Right hindlimb (tissue), 1 donor: ENCODE measurements at regions not wholly inside any gene's neighbourhood (a gene's known extent, or its start where the extent isn't known, plus 50 kb on each side); places are given as distances from the start of the nearest gene placed in this dataset.

Experiments used
- DNase-seq: peaks from one replicate; pipeline ENCODE4 v3.0.0-alpha.2; 2018

DNA sequence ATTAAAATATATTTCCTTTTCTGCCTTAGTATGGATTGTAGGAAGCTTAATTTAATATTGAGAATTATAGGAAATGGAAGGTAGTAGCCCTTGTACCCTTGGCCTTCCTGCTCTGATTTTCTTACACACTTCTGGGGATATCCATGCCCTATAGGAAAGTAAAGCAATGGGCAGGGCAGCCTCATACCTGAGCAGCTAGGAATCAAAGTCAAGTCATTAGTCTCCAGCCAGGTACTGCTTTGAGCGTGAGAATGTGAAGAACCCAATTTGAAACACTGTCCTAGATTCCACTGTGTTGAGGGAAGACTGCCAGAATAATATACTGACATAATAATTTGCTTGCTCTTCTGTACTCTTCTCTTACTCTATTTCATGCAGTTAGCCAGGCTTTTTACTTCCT lies 51.0 kb upstream of the L3MBTL3 start:
- DNase-seq, result no peak

DNA sequence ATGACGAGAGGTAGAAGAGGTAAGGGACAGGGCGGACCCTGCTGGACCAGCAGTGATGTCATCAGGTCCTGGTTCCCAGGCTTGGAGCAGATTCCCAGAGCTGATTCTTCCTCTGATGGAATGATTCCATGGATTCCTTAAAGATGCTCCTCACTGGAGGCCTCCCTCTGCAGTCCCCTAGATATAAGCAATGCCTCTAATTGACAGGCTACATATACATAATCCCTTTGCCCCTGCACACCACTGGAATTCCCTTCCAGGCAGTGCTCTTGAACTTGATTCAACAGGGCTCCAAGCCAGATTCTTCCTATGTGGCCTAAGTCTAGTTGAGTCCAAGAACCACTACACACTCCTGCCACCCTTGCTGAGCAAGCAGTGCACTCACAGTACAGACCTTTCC lies 52.3 kb upstream of the L3MBTL3 start:
- DNase-seq, result no peak

DNA sequence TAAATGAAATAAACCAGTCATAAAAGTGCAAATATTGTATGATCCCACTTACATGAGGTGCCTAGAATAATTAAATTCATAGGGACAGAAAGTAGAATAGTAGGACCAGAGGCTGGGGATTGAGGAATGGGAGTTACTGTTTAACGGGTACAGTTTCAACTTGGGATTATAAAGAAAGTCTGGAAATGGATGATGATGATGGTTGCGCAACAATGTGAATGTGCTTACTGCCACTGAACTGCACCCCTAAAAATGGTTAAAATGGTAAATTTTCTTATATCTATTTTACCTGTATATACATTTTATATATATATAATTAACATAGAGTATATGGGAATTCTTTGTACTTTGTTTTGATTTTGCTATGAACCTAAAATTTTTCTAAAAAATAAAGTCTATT lies 53.3 kb upstream of the L3MBTL3 start:
- no peak for DNase-seq

DNA sequence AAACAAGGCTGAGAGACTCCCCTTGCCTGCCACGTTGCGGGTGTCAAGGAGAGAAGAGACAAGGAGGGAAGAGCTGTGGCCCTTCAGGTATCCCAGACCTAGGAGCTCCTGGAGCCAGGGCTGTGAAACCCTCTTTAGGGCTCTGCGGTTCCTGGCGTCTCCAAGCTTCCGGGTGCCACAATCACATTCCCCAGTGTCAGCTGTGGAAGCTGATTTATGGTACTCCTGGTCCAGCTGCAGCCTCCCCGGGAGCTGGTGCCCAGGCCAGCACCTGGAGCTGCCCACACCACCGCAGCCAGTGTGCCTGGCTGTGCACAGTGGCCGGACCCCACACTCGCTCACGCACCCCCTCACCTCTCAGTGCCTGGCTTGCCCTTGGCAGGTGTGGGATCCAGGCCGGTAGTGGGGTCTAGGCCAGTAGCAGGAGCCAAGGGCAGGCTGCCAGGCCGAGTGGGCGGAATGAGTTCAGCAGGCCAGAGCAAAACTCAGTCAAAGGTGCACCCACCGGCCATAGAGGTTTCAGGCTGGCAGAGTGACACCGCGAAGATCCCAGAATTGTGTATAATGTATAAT lies 58.9 kb upstream of the L3MBTL3 start:
- DNase-seq, result no peak

DNA sequence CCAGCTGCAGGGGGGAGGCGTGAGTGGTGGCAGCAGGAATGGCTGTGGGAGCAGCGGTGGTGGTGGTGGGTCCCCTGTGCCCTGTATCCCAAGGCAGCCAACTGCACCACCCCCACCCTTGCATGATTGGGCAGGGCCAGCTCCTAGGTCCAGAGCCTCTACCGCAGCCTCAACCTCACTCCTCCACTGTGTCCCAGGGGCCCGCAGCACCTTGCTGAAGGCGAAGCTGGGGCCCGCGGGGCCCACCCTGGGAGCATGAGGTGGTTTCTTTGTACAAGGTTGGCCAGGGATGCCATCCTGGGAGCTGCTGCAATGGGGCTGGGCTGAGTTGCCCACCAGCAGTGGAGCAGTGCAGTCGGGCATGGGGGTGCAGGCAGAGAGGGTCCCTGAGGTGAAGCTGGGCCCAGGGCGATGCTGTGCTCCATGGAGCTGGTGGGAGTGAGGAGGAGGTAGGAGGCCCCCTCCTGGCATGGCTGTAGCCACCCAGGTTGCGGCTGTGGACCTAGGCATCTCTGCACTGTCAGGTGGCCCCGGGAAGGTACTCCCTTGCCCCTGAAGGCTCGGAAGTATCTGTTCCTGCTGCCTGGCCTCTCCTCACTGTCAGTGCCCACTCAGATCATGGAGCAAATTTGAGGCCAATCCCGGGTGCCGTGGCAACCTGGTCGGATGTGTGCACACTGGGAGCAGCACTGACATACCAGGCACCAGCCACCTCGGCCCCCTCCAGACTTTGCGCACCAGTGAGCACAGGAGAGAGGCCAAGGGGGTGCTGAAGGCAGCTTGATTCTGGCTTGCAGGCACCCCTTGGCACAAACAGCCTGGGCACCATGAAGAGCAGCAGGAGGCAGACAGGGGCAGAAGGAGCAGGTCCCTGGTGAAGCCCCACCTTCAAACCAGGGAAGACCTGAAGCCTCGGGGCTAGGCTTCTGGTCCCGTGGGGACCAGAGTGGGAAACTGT lies 60.2 kb upstream of the L3MBTL3 start:
- no peak for DNase-seq

DNA sequence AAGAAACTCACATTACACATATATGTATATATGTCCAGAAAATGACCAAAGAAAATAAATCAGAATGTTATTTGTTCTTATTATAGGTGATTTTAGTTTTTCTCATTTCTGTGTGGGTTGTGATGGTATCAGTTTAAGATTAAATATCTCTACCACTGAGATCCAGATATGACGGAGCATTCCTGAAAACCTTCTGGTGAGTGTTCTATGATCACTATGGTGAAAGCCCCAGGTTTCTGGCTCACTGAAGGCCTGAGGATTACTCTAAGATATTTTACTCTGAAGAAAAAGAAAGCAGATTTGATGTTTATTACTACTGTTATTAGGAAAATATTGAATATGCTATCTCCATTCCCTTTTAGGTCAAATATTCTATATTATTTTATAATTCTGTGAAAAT lies 62.8 kb upstream of the L3MBTL3 start:
- DNase-seq, result no peak

DNA sequence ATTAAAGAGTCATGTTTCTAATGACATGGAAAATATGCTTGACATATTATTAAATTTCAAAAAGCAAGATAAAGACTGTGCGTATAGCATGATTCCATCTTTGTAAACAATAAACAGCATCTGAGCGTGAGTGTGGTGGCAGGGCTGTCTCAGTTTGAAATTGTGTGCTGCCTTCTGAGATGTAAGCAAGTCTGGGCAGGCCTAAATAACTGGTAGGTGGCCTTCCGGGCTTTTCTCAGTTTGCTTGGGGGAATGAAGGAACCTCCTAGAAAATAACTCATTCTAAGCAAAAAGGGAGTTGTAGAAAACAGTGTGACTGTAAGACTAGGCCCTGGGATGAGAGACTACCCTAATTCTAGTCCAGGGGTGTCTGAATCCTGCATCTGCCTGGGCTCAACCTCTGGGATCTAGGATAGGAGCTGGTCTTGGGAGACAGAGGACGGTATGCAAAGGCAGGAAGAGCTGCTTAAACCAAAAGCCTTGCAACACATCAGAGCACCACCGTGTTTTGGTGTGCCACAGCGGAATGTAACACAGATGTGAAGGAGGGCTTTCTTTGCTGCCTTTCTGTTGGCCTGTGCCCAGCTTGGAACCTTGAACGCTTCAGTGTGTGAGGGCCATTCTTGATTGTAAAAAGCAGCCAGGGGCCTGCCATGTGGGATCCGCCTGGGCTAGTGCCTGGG lies 63.5 kb upstream of the L3MBTL3 start:
- DNase-seq, result no peak

DNA sequence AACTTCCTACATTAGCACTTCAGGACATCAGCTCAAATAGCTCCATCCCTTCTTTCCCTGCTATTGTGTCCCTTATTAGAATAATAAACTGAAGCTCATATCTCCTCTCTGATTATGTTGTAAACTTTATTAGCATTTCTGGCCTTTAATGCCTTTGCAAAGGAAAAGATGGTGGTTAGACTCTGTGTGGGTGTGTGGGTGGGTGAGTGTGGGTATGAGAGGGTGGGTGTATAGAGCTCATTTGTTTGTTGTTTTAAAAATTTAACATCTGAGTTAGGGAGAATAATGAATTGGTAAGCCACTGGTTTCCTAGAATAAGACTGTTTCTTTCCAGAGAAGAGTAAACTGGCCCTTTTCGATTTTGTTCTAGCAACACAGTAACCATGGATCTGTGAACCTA lies 70.6 kb upstream of the L3MBTL3 start:
- DNase-seq, result no peak

DNA sequence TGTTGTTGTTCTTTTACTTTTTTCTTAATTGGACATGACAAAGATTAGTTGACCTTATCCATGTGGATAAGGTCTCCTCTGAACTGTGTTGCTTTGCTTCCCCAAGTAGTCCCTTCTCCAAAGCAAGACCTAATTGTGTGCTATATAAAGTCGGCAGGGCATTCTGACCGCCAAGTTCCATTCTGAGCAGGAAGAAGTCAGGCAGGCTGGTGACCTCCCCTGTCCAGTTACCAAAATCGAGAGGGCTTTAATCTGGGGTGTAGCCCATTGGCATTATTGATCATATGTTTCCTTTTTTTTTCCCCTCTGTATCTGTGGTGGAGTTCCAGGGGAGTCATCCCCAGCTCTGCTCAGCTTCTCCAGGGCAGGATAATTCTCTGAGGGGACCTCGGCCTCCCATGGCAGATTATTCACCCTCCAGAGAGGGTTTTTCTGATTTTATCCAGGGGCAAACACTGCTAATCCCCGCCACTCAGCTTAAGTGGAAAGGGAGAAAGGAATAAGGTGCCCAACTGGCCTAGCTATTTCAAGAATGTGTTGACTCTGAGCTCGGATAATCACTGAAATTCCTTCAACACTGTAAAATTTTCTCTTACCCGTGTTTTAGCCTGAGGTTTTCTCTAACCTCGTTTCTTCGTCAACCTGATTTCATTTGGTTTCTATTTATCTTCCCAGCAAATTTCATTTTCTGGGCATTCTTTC lies 71.8 kb upstream of the L3MBTL3 start:
- no peak for DNase-seq

DNA sequence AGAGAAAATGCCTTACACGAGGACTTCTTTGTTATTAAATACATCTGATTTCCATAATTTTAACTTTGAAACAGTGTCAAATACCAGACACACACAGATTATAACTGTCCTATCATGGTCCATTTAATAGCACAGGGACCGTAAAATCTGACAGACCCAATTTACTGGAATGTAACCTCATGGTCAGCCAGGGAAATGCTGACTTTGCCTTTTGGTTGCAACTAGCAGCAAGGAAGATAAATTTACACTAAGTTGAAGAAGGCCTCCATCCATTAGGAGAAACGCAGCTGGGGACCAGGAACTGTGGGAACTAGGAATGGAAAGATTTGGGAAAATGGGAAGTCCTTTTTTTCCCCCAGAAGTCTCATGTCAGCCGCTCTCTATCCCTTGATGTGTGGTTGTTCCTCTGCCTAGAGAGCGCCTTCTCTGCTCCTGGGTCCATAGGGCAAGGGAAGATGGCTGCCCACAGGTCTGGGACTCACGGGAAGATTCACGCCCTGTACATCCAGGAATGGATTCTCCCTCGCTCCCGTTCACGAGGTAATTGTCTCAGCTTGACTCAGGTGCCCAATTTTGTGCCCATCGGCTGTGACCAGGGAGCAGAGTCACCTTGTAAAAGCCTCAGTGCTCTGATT lies 74.6 kb upstream of the L3MBTL3 start:
- DNase-seq, result no peak

DNA sequence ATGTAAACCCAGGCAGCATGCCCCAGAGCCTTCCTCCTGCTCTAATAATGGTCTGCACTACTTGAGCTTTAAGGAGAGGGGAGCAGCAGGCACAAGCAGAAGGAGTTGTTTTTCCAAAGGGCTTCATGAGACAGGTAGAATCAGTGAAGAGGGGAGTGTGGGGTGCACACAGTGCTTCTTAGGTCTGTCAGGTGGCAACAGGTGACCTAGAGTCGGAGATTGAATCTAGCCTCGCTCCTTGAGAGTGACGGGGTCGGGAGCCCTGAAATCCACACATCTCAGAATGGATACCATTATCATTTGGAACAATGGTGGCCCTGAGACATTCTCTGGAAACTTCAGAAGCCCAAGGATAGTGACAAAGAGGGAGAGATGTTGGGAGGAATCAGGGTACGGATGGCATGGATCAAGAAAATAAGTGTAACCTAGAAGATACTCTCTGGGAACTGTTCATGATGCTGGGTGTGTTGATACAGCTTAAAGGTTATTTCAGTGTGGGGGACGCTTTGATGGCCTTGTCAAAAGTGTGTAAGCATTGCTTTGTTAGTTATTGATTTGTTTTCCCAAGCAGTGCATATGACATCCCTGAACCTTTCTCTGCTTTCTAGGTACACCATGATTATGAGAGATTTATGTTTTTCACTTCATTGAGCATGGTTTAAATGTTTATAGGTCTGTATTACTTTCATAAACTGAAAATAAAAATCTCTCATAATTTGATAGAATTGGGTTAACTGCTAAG lies 77.8 kb upstream of the L3MBTL3 start:
- no peak for DNase-seq

DNA sequence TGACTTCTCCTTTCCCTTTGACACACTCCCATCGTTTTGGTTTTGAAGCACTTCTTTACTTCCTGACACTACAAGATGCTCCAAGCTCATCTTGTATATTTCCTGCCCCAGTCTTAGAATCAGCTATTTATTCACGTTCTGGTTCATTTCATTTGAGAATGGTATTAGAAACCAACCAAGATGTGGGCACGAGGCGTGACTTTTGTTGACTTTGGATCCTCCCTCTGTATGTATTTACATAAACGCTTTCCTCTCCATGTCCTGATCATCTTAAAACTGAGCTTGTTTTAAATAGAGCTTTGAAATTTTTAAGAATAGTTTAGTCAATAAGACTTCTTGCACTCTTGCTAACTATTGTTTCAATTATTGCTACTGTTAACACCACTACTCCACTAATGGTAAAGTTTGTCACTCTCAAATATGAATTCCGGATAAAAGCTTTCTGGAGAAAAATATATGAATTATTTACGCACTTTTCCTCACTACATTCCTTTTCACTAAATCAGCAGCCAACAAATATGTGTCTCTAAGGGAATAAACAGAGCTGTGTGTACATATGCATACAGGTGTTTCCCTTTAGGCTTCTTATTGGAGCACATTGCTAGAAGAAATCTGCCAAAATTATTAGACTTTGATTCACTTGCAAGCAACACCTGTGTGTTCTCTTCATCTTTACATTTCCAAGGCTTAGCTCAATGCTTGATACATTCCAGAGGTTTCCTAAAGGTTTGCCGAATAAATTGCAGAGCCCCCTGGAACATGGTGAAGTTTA lies 77.3 kb upstream of the TMEM244 start:
- no peak for DNase-seq

DNA sequence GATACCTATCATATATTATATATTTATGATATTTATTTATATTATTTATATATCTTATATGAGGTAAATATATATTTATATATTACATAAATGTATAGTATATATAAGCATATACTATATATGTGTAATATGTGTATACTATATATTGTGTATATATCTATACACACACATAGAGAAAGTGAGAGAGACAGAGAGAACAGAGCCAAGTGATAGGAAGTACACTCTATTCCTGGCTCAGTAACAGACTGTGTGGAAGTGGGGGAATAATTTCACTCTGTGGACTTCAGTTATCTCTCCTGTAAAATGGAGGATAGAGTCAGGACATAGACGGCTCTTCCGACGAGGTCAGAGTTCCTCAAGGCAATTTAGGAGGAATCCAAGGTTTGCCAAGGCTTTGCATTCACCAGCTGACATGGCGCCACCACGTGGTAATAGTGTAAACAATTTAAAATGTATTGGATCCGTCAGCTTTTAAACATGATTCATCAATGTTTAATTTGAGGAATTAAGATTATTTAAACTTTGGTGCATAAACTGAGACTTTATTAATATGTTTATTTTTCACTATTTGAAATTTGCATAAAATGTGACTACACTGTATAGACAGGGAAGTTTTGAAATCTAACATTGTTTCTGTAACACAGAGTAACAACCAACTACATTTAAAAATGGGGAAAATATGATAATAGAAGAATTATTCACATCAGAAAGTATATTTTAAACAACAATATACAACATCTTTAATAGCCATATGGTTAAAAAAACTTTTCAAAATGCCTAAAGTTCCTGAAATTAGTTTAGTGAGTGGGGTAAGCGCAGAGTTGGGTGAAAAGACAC lies 75.4 kb upstream of the TMEM244 start:
- peak; percentile 35 for DNase-seq

DNA sequence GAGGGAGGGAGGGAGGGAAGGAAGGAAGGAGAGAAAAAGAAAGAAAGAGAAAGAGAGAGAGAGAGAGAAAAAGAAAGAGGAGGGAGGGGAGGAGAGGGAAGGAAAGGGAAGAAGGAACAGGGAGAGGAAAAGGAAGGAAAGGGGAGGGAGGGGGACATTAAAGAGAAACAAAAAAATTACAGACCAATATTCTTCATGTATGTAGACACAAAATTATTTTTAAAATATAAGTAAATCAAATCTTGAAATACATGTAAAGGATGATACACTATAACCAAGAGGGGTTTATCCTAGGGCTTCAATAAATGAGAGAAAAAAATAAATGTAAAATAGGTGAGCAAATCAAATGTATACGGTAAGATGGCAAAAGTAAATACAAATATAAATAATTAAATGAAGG lies 71.2 kb upstream of the TMEM244 start:
- no peak for DNase-seq

DNA sequence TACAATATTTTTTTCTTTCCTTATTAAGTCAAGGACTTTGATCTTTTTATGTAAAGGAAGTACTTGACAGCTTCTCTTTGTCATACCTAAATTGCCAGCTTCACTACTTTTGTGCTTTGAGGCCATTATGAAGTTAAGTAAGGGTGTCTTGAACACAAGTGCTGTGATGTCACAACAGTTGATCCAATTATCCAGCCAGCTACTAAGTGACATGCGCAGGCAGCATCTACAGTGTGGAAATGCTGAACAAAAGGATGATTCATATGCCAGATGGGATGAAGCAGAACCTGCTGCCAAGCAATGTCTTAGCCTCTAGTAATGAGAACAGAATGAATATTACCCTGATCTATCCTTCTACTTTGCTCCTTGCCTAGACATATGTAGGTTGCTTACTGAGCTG lies 68.3 kb upstream of the TMEM244 start:
- no peak for DNase-seq

DNA sequence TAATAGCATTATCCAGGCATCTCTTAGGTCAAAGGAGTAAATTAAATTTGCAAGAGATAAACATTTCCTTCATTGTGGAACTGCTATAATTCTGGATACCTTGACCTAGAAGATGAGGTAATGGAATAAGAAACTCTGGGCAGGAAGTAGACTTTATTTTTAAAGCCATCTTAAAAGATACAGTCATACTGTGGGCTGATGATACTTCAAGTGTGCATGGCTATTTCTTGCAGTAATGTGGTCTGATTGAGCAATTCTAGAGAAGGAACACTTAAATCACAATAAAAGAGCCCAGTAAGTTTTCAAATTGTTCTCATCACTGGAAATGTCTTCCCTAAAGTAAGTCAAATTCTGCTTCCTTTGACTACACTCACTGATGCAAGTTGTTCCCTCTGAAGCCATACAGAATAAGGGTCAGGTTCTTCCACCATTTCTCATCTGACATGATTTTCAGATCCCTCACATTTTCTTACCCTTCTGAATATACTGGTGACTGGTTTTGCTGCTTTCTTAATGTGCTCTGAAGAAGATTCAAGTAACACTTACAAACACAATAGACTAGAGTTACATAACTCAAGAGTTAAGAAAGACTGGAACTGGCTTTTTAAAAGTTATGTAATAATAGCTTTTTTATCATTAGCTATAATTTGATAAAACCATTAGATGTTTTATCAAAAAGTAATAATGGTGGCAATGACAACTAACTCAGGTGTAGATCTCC lies 62.6 kb upstream of the TMEM244 start:
- no peak for DNase-seq

DNA sequence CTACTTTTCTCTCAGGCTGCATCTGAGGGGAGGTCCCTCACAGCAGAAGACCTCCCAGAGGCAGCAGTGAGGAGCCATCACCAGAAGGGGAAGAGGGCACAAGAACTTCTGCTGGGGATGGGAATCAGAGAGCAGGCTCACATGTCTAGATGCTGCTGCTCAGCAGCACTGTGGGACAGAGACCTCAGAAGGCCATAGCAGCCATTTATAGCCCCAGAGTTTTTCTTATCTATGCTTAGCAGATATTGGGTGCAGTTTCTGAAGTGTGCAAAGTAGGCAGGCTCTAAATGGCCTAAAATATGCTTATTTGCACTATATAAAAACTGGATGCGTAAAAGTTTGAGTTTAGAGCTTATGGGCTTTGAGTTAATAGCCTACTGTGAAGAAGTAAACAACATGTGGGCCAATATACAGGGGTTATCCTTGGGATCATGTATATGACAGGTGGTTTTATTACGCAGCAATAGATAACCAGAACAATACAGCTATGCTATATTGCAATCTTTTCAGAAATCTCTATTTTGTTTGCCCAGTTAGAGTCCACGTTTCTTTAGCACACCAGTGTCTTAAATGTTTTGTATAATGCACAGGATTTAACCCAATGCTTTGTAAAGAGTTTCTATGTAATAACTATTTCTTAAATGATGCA lies 60.2 kb upstream of the TMEM244 start:
- no peak for DNase-seq

DNA sequence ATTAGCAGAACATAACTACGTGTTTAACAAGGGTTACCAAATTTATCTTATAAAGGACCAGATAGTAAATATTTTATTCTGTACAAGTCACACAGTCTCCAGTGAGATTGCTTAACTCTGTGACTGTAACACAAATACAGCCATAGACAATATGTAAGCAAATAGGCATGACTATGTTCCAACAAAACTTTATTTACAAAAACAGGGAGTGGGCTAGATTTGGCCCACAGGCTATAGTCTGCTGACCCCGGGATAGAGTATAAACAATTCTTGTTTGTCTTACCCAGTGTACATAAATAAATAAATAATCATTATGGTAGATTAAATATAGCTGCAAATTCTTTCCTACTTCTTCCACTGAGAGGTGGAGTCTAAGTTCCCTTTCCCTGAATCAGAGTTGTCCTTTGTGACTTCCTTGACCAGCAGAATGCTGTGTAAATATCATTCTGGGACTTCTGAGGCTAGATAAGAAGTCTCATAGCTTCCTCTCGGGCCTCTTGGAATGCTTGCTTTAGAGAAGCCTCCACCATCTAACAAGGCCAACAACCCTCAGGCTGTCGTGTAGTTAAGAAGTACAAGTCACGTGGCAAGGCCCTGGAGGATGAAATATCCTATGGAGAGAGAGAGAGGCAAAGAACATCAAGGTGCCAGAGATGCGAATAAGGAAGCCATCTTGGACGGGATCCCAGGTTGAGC lies 59.1 kb upstream of the TMEM244 start:
- DNase-seq, result no peak
